ENCODE measurements at regions not wholly inside any gene's neighbourhood (a gene's known extent, or its start where the extent isn't known, plus 50 kb on each side); places are given as distances from the start of the nearest gene placed in this dataset.
"Not testable (repeated sequence)": the region's sequence is repeated elsewhere in the genome, so short reads cannot be mapped to it uniquely, and the experiment has no call there.

DNA sequence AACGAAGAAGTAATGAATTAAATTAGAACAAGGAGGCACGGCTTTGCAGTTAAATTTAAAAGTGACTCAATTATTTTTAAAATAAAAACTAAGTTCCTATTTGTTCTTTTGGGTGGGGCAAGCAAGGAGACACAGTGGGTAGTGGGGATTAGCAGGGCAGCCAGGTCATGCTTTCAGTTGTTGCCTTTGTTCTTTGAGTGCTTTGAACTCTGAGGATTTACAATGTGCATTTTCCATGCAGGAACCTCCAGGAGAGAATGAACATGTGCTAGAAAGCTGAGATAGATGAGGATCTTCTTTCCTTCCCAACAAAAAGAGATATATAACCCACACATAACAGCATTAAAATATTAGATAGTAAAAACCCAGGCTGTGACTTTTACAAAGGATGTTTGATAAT is 420.4 kb upstream of the CTSO start:
- Histone ChIP-seq H3K4me3 (replicated peaks in 1 of 3; ENCODE audit: insufficient read depth in 1 of 3, low read depth in 1 of 3, low read length in 3 of 3) (no peak overlapping the region), H3K27me3 (ENCODE audit: control insufficient read depth in 2 of 2, insufficient read depth in 2 of 2, low read length in 2 of 2) (no peaks in the 10 kb centered on the region), H3K9ac (replicated peaks; ENCODE audit: extremely low read depth, insufficient read depth, low read length) (no peak overlapping the region), H2AFZ (ENCODE audit: low read depth, low read length) (no peak overlapping the region), H3K4me1 (ENCODE audit: control insufficient read depth, extremely low read depth, insufficient read depth, low read length) (no peaks in the 10 kb centered on the region), H4K20me1 (replicated peaks; ENCODE audit: control insufficient read depth, extremely low read depth, insufficient read depth, low read length) (no peaks in the 10 kb centered on the region), H3K9me1 (replicated peaks; ENCODE audit: control insufficient read depth, extremely low read depth, insufficient read depth, low read length) (no peaks in the 10 kb centered on the region), H3K27ac (ENCODE audit: insufficient read depth, low read depth, low read length) (no peak overlapping the region), H3K4me2 (ENCODE audit: insufficient read depth, low read length) (no peak overlapping the region), H3K9me3 (replicated peaks; ENCODE audit: control insufficient read depth, insufficient read depth, low read length) (no peaks in the 10 kb centered on the region), H3K79me2 (ENCODE audit: control insufficient read depth, insufficient read depth, low read length) (no peaks in the 10 kb centered on the region), H3K36me3 (ENCODE audit: control insufficient read depth in 2 of 2, extremely low read depth in 1 of 2, insufficient read depth in 2 of 2, low read length in 2 of 2) (no peaks in the 10 kb centered on the region)
- intact Hi-C loops (cut with micrococcal nuclease) = no loop called here
- no peak for FAIRE-seq
- POLR2A ChIA-PET = no interaction called here
- no peak for TF ChIP-seq POLR2A (IDR thresholded peaks at IDR 0.05; ENCODE audit: low read depth, low read length)
- TF ChIP-seq, protein P1, sequence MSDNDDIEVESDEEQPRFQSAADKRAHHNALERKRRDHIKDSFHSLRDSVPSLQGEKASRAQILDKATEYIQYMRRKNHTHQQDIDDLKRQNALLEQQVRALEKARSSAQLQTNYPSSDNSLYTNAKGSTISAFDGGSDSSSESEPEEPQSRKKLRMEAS (IDR thresholded peaks at IDR 0.05; ENCODE audit: insufficient read depth, insufficient read length) = no peak
- no peak for TF ChIP-seq GATA2 (IDR thresholded peaks at IDR 0.05; ENCODE audit: insufficient read depth, insufficient read length, low read depth, low read length)
- no peak for TF ChIP-seq EZH2 (IDR thresholded peaks at IDR 0.05; ENCODE audit: borderline replicate concordance, low read depth, low read length, severe bottlenecking)
- no peak for TF ChIP-seq FOS (IDR thresholded peaks at IDR 0.05; ENCODE audit: borderline replicate concordance, insufficient read depth, low read length)
- TF ChIP-seq JUN (IDR thresholded peaks at IDR 0.05; ENCODE audit: borderline replicate concordance, insufficient read depth, insufficient read length, low read depth) = no peak
- TF ChIP-seq POLR2AphosphoS5 (IDR thresholded peaks at IDR 0.05; ENCODE audit: insufficient read depth, low read depth, low read length) = no peak
- TF ChIP-seq MYC (IDR thresholded peaks at IDR 0.05; ENCODE audit: low read depth, low read length) = no peak
- TF ChIP-seq, protein P2, sequence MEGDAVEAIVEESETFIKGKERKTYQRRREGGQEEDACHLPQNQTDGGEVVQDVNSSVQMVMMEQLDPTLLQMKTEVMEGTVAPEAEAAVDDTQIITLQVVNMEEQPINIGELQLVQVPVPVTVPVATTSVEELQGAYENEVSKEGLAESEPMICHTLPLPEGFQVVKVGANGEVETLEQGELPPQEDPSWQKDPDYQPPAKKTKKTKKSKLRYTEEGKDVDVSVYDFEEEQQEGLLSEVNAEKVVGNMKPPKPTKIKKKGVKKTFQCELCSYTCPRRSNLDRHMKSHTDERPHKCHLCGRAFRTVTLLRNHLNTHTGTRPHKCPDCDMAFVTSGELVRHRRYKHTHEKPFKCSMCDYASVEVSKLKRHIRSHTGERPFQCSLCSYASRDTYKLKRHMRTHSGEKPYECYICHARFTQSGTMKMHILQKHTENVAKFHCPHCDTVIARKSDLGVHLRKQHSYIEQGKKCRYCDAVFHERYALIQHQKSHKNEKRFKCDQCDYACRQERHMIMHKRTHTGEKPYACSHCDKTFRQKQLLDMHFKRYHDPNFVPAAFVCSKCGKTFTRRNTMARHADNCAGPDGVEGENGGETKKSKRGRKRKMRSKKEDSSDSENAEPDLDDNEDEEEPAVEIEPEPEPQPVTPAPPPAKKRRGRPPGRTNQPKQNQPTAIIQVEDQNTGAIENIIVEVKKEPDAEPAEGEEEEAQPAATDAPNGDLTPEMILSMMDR (IDR thresholded peaks at IDR 0.05; ENCODE audit: extremely low read depth in 1 of 2, insufficient read depth in 1 of 2, low read depth in 1 of 2, low read length in 2 of 2) = no peak
- CTCF ChIA-PET = no interaction called here
- dilution Hi-C loops (cut with MboI; ENCODE audit: extremely low pct_ligation_motif_present, low sequenced_read_pairs) = no loop called here
- BruUV-seq (replicated peaks) = no TSS peak
- DNase-seq (ENCODE audit: low read depth, low spot score) = no peak

DNA sequence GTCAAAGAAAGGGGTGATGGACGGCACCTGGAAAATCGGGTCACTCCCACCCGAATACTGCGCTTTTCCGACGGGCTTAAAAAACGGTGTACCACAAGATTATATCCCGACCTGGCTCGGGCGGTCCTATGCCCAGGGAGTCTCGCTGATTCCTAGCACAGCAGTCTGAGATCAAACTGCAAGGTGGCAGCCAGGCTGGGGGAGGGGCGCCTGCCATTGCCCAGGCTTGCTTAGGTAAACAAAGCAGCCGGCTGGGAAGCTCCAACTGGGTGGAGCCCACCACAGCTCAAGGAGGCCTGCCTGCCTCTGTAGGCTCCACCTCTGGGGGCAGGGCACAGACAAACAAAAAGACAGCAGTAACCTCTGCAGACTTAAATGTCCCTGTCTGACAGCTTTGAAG is 413.8 kb upstream of the CTSO start:
- H3K27ac ChIP-seq (ENCODE audit: insufficient read depth, low read depth, low read length); H3K36me3 ChIP-seq (ENCODE audit: control insufficient read depth in 2 of 2, extremely low read depth in 1 of 2, insufficient read depth in 2 of 2, low read length in 2 of 2); H3K4me2 ChIP-seq (ENCODE audit: insufficient read depth, low read length); H3K9me1 ChIP-seq (replicated peaks; ENCODE audit: control insufficient read depth, extremely low read depth, insufficient read depth, low read length); H2AFZ ChIP-seq (ENCODE audit: low read depth, low read length); H3K4me3 ChIP-seq (replicated peaks in 1 of 3; ENCODE audit: insufficient read depth in 1 of 3, low read depth in 1 of 3, low read length in 3 of 3); DNase-seq (ENCODE audit: low read depth, low spot score); H3K4me1 ChIP-seq (ENCODE audit: control insufficient read depth, extremely low read depth, insufficient read depth, low read length); H3K9me3 ChIP-seq (replicated peaks; ENCODE audit: control insufficient read depth, insufficient read depth, low read length); dilution Hi-C loops (cut with MboI; ENCODE audit: extremely low pct_ligation_motif_present, low sequenced_read_pairs); intact Hi-C loops (cut with micrococcal nuclease); POLR2A ChIA-PET; H3K9ac ChIP-seq (replicated peaks; ENCODE audit: extremely low read depth, insufficient read depth, low read length); H4K20me1 ChIP-seq (replicated peaks; ENCODE audit: control insufficient read depth, extremely low read depth, insufficient read depth, low read length); H3K27me3 ChIP-seq (ENCODE audit: control insufficient read depth in 2 of 2, insufficient read depth in 2 of 2, low read length in 2 of 2); CTCF ChIA-PET; FAIRE-seq; H3K79me2 ChIP-seq (ENCODE audit: control insufficient read depth, insufficient read depth, low read length); BruUV-seq (replicated peaks): not testable (repeated sequence)

Data from endothelial cell of umbilical vein (primary cell).